ENCODE measurements at regions not wholly inside any gene's neighbourhood (a gene's known extent, or its start where the extent isn't known, plus 50 kb on each side); places are given as distances from the start of the nearest gene placed in this dataset.

DNA sequence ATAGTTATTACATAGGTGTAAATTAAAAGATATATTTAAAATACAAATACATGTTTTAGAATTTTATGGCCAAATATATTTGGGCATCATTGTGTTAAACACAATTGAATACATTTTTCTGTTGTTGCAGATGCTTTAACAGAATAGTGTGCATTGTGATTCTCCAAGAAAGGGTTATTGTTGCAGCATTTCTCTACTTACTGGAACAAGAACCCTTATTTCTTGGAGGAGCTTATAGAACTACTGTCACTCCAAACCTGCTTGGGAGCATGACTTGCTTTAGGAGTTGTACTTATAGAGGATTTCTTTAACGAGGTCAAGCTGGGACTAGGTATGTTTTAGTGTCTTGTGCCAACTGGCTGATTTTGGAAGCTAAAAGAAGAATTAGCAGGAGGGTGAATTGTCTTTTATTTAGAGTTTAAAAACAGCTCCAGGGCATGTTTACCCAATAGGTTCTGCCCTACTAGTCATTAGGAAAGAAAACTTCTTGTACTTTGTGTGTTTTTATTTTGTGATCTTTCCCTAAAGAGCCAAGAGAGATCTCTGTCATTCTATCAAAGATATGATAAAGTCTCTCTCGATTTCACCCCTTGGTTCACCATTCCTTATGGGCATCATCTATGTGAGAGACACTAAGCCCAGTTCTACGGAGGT is 279.8 kb upstream of the SALL1 start:
- DNase-seq (ENCODE audit: low spot score) (no peak), ATAC-seq (no peak)
- no peak overlapping the region for H3K4me2 ChIP-seq
- no peak overlapping the region for H3K27ac ChIP-seq (ENCODE audit: low read depth)
- Mint-ChIP-seq H3K27ac (no peak overlapping the region), H3K27me3 (ENCODE audit: insufficient read depth, low read depth, poor library complexity) (peaks cover 3% of the 10 kb centered on the region), H3K4me1 (peaks cover 15% of the 10 kb centered on the region), H3K36me3 (ENCODE audit: low read depth) (no peaks in the 10 kb centered on the region), H3K4me3 (no peak overlapping the region), H3K9me3 (no peaks in the 10 kb centered on the region)
- H3K4me3 ChIP-seq = no peak overlapping the region
- peaks cover 3% of the 10 kb centered on the region; the same call in 1 of the 2 replicates for H3K9me2 ChIP-seq (ENCODE audit: insufficient read depth)
- H3K79me2 ChIP-seq (replicated peaks; ENCODE audit: insufficient read depth) = no peaks in the 10 kb centered on the region
- no peak overlapping the region for H2AFZ ChIP-seq
- no peaks in the 10 kb centered on the region for H3K4me1 ChIP-seq (ENCODE audit: insufficient read depth)
- no peaks in the 10 kb centered on the region for H3K36me3 ChIP-seq (ENCODE audit: insufficient read depth)
- TF ChIP-seq, protein P1, sequence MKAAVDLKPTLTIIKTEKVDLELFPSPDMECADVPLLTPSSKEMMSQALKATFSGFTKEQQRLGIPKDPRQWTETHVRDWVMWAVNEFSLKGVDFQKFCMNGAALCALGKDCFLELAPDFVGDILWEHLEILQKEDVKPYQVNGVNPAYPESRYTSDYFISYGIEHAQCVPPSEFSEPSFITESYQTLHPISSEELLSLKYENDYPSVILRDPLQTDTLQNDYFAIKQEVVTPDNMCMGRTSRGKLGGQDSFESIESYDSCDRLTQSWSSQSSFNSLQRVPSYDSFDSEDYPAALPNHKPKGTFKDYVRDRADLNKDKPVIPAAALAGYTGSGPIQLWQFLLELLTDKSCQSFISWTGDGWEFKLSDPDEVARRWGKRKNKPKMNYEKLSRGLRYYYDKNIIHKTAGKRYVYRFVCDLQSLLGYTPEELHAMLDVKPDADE (IDR thresholded peaks at IDR 0.05) = no peak
- TF ChIP-seq ZNF462 (CRISPR knock-in tag; IDR thresholded peaks at IDR 0.05) (no peak), EZH2phosphoT487 (IDR thresholded peaks at IDR 0.05; ENCODE audit: unreplicated experiment) (no peak), EZH2 (IDR thresholded peaks at IDR 0.05; ENCODE audit: low read depth, unreplicated experiment) (no peak), JUNB (IDR thresholded peaks at IDR 0.05; ENCODE audit: unreplicated experiment) (no peak), STAT1 (IDR thresholded peaks at IDR 0.05; ENCODE audit: unreplicated experiment) (no peak), NANOG (IDR thresholded peaks at IDR 0.05; ENCODE audit: borderline replicate concordance) (no peak), ZNF331 (CRISPR knock-in tag; IDR thresholded peaks at IDR 0.05; ENCODE audit: low read depth) (no peak), POLR2AphosphoS5 (IDR thresholded peaks at IDR 0.05; ENCODE audit: low read depth) (no peak), ZNF114 (CRISPR knock-in tag; IDR thresholded peaks at IDR 0.05) (no peak), CREB1 (CRISPR knock-in tag; IDR thresholded peaks at IDR 0.05; ENCODE audit: low read depth) (no peak)
- TF ChIP-seq, protein P2, sequence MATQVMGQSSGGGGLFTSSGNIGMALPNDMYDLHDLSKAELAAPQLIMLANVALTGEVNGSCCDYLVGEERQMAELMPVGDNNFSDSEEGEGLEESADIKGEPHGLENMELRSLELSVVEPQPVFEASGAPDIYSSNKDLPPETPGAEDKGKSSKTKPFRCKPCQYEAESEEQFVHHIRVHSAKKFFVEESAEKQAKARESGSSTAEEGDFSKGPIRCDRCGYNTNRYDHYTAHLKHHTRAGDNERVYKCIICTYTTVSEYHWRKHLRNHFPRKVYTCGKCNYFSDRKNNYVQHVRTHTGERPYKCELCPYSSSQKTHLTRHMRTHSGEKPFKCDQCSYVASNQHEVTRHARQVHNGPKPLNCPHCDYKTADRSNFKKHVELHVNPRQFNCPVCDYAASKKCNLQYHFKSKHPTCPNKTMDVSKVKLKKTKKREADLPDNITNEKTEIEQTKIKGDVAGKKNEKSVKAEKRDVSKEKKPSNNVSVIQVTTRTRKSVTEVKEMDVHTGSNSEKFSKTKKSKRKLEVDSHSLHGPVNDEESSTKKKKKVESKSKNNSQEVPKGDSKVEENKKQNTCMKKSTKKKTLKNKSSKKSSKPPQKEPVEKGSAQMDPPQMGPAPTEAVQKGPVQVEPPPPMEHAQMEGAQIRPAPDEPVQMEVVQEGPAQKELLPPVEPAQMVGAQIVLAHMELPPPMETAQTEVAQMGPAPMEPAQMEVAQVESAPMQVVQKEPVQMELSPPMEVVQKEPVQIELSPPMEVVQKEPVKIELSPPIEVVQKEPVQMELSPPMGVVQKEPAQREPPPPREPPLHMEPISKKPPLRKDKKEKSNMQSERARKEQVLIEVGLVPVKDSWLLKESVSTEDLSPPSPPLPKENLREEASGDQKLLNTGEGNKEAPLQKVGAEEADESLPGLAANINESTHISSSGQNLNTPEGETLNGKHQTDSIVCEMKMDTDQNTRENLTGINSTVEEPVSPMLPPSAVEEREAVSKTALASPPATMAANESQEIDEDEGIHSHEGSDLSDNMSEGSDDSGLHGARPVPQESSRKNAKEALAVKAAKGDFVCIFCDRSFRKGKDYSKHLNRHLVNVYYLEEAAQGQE (IDR thresholded peaks at IDR 0.05; ENCODE audit: unreplicated experiment) = no peak
- TF ChIP-seq, protein P3, sequence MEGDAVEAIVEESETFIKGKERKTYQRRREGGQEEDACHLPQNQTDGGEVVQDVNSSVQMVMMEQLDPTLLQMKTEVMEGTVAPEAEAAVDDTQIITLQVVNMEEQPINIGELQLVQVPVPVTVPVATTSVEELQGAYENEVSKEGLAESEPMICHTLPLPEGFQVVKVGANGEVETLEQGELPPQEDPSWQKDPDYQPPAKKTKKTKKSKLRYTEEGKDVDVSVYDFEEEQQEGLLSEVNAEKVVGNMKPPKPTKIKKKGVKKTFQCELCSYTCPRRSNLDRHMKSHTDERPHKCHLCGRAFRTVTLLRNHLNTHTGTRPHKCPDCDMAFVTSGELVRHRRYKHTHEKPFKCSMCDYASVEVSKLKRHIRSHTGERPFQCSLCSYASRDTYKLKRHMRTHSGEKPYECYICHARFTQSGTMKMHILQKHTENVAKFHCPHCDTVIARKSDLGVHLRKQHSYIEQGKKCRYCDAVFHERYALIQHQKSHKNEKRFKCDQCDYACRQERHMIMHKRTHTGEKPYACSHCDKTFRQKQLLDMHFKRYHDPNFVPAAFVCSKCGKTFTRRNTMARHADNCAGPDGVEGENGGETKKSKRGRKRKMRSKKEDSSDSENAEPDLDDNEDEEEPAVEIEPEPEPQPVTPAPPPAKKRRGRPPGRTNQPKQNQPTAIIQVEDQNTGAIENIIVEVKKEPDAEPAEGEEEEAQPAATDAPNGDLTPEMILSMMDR (conservative IDR thresholded peaks at IDR 0.05; ENCODE audit: low read depth in 2 of 2) = no peak
- no peaks in the 10 kb centered on the region for H4K20me1 ChIP-seq (replicated peaks; ENCODE audit: insufficient read depth)
- no peaks in the 10 kb centered on the region for H3K27me3 ChIP-seq (ENCODE audit: insufficient read depth)
- H3F3A ChIP-seq (replicated peaks; ENCODE audit: low read depth) = no peaks in the 10 kb centered on the region
